Testis (tissue), 2 donors: ENCODE measurements at regions not wholly inside any gene's neighbourhood (a gene's known extent, or its start where the extent isn't known, plus 50 kb on each side); places are given as distances from the start of the nearest gene placed in this dataset.

Experiments
- CTCF ChIP-seq, 3 experiments: fragments of 450-650 bp in 2 of 3; fragments of 200-600 bp in 1 of 3; sonication (generic) in 1 of 3; IDR thresholded peaks; one replicate each; pipeline ENCODE4 v1.5.1; 2016 to 2019; ENCODE audit warnings: antibody characterized with exemption in 3 of 3, mild to moderate bottlenecking in 2 of 3, moderate library complexity in 1 of 3
- POLR2A ChIP-seq: fragments of 450-650 bp; IDR thresholded peaks from one replicate; pipeline ENCODE4 v1.6.1; 2017; ENCODE audit warnings: antibody characterized with exemption, mild to moderate bottlenecking, moderate library complexity

- TF ChIP-seq POLR2A (no peak), CTCF (IDR thresholded peaks at IDR 0.05) (no peak)
These were observed 397.9 kb upstream of the PIK3R1 start for GRCh38 chr5:67817652-67818051.
